VCaP (cell line): ENCODE measurements at regions not wholly inside any gene's neighbourhood (a gene's known extent, or its start where the extent isn't known, plus 50 kb on each side); places are given as distances from the start of the nearest gene placed in this dataset.

Experiments used
- H3K27ac ChIP-seq: fragments of 450-650 bp; 2 replicates; pipeline ENCODE4 v1.5.1; 2017
- CTCF ChIP-seq: fragments of 450-650 bp; conservative IDR thresholded peaks from 2 replicates; pipeline ENCODE4 v1.5.1; 2017; ENCODE audit warnings: mild to moderate bottlenecking, moderate library complexity

GRCh38 chr22:27219036-27219435 lies 561.6 kb downstream of the MIAT start:
- peak overlapping the region; percentile 79 for H3K27ac ChIP-seq
- TF ChIP-seq CTCF = no peak

- H3K27ac ChIP-seq = no peak overlapping the region
- no peak for TF ChIP-seq CTCF
Measured at GRCh38 chr22:27220339-27220738, 563.0 kb downstream of the MIAT start.

GRCh38 chr22:27222178-27222577 lies 564.8 kb downstream of the MIAT start:
- TF ChIP-seq CTCF = no peak
- no peak overlapping the region for H3K27ac ChIP-seq

- no peak for TF ChIP-seq CTCF
- H3K27ac ChIP-seq = no peak overlapping the region
Measured at GRCh38 chr22:27223317-27224177, 566.2 kb downstream of the MIAT start.

- no peak for TF ChIP-seq CTCF
- H3K27ac ChIP-seq = no peak overlapping the region
Measured at GRCh38 chr22:27224485-27225374, 567.3 kb downstream of the MIAT start.

- H3K27ac ChIP-seq = no peak overlapping the region
- TF ChIP-seq CTCF = no peak
Measured at GRCh38 chr22:27226666-27227065, 569.3 kb downstream of the MIAT start.

GRCh38 chr22:27228771-27229170 lies 571.4 kb downstream of the MIAT start:
- no peak for TF ChIP-seq CTCF
- no peak overlapping the region for H3K27ac ChIP-seq
